Hypothalamus (tissue), 51 donors: ENCODE measurements at regions not wholly inside any gene's neighbourhood (a gene's known extent, or its start where the extent isn't known, plus 50 kb on each side); places are given as distances from the start of the nearest gene placed in this dataset.

ENCODE experiments used
- DNase-seq, 51 donors: peaks; one replicate each; lab custom pipeline; 2025; lab: John Stamatoyannopoulos, UW

DNA sequence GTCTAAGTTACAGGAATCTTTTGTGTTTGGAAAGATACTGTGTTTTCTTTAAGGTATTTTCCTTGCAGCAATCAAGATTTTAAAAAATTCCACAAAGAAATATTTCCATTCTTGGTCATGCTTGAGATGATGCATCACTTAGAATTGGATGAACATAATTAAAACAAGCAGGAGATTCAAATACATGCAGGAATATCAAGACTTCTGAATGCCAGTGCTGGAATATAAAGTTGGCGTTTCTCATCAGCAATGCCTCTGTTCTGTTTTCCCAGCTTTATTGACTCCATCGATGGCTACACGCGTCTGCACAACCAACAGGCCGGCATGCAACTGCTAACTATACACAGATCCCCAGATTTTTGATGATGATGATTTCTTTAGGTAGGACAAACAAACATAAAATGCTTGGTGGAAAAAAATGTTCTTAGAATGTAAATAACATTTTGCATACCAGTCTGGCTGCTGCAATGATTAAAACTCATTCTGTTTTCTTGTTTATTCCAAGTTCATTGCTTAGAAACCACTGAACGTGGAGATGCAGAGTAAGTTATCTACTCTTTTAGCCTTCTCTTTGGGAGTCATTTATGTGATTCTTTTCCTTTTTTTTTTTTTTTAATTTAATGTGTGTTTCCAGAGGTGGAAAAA, 91.3 kb upstream of the FAM171A1 start:
- no peak for DNase-seq

DNA sequence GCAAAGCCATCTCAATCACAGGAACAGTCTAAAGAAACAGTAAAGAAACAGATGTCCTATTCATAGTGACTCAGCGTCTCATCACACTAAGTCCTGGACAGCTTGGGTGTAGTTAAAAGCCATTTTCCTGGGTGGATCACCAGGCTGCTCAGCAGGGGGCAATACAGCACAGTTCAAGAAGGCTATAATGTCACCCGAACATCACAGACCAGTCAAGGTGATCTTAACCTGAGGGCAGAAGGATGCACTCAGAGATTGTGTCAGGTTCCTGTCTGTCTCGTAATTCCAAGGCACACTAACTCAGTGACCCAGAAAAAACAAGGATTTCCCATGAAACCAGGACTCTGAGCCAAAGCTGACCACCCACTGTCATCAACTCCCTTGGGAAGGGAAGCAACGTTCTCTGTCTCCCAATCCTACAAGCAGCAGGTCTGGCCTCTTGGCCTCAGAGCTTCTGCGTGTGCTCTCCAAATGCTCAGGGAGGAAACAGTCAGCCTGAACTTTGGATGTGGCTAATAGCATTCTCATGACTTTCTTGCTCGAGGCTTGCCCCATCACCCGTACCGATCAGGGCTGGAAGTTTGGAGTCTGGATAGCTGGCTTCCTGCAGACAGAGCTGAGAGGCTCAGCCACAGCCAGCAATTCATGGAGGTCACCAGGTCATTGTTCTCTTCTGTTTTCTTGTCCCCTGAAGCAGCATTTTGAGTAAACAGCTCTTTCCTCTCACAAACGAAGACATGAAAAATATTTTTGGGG, 90.4 kb upstream of the FAM171A1 start:
- peak in 1 of 51 donors; percentile 1 for DNase-seq

DNA sequence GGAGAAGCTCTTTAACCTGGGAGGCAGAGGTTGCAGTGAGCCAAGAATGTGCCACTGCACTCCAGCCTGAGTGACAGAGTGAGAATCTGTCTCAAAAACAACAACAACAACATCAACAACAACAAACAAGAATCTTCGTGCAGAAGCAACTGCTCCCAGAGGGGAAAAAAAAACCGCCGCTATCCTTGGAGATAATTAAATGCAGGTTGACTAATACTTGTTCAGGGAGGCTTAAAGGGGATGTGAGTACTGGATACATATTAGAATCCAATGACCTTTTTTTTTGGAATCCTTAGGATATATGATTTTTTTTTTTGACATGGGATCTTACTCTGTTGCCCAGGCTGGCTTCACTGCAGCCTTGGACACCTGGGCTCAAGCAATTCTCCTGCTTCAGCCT, 89.6 kb upstream of the FAM171A1 start:
- DNase-seq = no peak

DNA sequence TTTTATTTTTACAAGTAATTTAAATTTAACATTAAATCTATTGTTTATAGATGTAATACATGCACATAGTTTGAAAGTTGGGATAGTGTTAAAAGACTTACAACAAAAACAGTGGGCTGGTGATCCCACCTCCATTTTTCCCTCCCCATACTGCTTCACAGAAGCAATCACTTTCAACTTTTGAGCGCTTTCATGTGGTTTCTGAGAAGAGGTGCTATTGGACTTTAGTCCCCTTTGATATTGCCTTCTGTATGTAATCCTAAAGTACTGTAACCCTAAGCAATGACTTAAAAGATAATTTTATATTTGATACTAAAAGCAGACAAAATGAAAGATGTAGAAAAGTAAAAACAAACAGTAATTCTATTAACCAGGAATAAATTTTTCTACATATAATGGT, 88.1 kb upstream of the FAM171A1 start:
- no peak for DNase-seq

DNA sequence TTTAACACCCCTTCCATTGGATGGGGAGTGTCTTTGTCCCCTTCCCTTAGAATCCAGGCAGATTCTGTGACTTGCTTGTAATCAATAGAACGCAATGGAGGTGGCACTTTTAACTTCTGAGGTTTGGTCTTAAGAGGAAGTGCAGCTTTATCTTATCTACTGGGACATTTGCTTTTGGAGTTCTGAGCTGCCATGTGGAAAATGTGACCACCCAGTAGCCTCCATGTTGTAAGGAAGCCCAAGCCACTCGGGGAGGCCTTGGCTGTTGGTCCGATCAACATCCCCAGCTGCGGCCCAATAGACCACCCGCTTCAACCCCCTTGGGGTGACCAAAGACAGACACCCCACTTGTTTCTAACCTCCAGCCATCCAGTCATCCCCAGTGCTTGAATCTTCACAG, 86.3 kb upstream of the FAM171A1 start:
- DNase-seq = no peak

DNA sequence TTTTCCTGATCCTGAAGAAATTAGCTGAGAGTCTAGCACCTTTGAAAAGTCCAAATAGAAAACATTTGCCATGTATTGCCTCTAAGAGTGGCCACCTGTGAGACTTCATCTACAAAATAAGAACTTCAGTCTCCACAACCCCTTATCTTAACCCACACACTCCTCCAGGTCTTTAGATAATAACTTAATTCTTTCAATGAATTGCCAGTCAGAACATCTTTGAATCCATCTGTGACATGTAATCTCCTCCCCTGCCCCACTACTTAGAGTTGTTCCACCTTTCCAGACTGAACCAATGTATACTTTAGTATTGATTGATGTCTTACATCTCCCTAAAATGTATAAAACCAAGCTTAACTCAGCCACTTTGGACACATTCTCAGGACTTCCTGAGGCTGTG, 84.4 kb upstream of the FAM171A1 start:
- no peak for DNase-seq

DNA sequence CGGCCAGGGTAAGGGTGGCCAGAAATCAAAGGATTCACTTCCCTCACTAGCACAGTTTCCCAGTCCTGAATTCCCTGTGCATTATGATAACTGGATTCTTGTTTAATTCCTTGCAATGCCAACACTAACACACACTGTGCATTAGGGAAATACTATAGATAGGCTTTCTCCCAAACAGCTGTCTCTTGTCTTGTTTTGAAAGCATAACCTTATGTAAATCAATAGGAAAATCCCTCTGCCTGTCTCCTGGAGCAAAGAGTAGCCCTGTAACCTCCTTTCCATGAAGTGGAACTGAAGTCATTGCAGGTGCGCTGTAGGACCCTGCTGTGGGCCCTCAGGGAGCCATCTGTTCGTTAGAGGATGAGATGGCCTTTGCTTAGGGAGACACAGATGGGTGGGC, 82.8 kb upstream of the FAM171A1 start:
- no peak for DNase-seq

DNA sequence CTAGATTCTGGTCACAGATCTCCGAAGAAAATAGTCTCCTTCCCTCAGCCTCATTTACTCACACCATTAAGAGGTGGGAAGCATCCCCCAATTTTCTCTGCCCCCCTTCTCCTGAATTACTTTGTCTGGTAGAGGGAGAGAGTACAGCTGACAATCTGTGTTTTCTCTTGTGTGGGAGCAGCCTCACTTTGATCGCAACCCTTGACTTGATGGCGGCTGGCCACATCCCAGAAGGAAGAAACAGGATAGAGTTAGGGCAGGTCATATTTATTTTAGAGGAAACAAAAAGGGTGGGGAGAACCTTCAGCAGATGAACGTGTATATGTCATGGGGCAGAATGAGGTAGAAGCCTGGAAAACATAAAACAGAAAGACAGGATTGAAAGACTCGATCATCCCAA, 82.4 kb upstream of the FAM171A1 start:
- DNase-seq = no peak

DNA sequence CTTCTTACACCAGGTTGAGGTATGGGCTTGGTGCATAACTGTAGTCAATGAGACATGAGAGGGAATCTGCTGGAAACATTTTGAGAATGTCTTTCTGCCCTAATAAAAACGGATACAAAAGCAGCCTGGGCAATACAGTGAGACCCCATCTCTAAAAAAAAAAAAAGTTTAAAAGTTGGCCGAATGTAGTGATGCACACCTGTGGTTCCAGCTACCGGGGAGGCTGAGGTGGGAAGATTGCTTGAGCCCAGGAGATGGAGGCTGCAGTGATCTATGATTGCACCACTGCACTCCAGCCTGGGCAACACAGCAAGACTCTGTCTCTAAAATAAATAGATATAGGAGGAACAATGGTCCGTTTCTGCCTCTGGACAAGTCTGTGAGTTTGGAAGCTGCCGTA, 81.5 kb upstream of the FAM171A1 start:
- DNase-seq = no peak

DNA sequence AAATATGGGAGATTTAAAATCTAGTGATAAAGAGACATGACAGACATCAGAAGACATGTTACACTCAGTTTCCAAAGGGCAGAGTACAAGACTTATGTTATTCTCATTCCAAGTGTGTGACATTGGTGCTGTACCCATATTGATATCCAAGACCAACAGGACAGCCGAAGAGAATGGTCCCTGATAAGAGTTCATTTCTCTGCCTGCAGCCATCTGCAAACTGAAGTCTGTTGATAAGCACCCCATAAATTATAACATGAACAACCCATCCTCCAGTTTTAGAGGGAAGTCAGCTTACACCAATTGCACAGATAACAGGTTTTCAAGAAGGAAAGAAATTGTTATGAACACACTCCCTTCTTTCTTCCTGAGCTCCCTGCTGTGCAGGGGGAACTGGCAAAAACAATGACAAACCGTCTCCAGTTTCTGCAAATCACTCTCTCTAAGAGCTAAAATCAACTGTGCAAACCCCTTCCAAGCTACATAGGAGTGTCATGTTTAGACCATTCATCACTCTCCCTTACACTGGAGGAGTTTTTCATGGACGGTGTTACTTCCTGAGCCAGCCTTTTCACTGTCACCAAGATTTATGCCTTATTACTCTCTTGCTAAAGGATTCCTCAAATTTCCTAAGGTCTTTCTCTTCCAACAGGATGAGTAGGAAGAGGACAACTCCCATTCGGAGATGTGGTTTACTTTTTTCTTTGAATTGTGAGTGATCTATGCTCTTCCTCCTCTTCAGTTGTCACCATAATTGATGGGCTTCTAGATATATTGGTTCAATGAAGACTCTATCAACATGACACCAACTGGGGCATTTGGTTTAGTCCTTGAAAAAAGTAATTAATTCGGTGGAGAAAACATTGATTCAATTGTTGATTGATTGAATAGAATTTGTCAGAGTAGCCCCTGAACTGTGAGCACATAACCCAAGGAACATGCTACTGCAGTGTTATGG, 80.3 kb upstream of the FAM171A1 start:
- DNase-seq = no peak

DNA sequence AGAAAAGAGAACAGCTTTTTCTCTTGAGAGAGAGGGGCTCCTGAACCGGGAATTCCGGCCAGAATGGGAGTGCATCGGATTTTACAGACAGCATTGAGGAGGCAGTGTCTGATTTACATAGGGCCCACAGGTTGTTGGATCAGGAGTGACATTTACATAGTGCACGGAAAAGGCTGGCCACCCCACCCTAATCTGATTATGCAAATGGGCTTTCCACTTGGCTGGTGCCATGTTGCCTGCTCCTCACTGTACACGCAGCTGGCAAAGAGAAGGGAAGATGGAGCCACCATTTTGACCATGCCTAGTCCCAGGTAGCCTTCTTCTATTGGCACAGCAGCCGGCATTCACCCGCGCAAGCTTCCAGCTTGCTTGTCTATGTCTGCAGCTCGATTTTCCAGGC, 77.5 kb upstream of the FAM171A1 start:
- DNase-seq = no peak

DNA sequence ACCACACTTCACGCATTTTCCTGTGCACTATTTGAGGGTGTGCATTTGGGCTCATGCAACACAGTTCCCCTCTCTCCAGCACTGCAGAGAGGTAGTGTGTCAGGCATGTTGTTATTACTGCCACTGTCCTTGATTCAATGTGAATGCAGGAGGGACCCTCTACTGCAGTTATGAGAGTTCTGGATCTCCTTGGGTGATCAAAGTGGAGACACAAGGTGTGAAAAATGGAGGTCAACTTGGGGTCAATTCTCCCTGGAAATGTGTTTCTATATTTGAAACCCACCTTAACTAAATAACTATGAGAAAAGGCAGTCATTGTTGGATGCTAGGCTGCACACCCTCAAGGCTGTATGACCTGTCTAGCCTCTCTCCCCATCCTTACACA, 73.9 kb upstream of the FAM171A1 start:
- no peak for DNase-seq

DNA sequence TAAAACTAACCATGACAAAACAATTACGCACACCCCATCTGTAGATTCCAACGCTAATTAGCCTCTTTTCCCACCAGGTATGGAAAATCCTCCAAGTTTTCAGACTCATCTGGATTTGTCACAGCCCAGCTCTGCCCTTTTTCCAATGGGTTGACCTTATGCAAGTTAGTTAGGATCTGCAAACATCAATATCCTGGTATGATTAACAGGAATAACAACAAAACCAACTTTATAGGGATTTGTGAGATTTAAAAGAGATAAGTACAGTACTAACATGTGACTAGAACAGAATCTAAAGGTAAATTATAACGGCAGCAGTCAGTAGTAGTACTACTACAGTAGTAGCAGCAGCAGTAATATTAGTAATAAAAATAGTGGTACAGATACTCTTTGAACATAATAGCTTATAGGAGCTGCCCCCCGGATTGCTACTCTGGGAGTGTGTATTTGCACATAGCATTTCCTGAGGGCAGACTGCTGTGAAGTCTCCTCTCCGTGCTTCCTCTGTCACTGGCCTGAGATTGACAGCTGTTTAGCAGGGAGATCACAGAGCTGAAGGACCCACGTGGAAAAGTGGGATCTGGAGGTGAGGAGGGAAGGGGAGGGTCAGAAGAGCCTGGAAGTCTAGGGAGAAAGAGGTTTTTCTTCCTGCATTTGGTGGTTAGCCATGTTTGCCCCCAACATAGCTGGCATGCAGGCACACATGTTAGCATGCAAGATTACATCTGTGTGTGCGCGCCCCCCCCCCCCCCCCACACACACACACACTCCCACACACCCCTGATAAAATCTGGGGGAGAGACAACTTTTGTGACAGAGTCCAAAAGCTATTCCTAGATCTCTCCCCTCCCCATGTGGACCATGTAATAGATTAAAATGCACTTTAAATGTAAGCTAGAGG, 73.3 kb upstream of the FAM171A1 start:
- no peak for DNase-seq

DNA sequence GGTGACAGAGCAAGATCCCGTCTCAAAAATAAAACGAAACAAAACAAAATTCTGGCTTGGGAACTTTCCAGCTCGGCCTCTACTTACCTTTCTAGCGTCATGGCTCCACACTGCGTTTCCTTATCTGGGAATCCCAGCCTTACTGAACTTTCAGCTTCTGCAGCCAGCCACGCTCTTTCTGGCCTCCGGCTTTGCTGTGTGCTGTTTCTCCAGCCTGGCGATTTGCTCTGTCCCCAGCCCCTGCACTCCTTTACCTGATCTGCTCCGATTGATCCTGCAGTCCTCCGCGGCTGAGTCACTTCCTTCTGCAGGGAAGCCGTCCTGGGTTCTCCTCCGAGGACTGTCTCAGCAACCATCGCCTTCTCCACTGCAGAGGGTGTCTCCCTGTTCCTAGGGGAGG, 71.0 kb upstream of the FAM171A1 start:
- no peak for DNase-seq

DNA sequence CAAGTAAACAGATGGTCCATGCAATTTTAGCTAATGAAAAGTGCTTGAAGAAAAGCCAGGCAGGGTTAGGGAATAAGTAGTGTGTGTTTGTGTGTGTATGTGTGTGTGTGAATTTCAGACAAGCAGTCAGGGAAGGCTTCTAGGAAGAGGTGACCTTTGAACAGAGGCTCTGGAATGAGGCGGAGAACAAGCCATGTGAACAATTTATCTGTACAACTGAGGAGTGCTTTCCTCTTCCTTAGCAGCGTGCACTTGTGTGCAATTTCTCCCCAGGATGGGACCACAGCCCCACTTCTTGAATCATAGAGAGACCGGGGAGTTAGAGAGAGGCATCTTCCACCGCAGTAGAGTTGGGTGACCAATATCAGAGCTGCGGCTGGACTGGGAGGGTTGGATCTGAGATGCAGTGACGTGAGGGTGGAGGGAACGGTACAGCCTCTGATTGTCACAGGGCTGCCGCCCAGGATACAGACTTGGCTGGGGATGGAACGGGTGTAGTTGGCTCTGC, 69.2 kb upstream of the FAM171A1 start:
- no peak for DNase-seq

DNA sequence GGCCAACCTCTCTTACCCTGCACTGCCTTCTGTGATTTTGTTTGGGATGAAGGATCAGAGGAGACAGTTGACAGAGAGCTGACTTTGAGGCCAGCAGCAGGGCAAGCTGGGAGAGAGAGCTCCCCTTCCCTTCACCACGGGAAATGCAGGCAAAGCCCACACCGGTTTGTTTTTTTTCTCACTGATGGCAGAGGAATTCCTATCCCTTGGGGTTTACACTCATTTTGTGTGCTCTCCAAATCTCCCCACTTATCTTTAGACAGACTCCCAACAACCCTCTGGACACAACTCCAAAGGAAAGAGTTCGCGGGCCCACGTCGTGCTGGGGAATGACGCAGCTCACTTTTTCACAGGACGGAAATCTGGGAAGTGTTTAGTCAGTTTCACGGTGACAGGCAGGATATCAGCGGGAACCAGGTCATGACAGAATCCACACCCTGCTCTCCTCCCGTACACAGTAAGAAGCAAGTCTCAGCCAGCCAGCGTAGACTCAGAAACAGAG, 68.3 kb upstream of the FAM171A1 start:
- DNase-seq = no peak

DNA sequence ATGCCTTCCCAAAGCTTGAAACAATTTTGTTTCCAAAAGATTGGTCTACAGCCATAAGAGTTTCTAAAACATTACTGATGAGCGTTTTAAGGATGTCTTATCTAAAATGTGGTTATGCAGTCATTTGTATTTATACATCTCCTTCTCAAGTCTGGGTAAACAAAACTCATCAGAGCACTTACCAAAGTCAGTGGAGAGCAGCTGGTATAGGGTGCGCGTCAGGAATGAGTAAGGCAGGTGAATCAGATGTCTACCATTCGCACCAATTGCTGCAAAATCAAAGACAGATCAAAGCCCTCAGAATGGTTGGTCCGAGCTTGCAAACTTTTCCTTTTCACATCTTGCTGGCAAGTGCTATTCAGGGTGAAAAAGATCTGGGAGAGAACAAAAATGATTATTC, 65.6 kb upstream of the FAM171A1 start:
- no peak for DNase-seq

DNA sequence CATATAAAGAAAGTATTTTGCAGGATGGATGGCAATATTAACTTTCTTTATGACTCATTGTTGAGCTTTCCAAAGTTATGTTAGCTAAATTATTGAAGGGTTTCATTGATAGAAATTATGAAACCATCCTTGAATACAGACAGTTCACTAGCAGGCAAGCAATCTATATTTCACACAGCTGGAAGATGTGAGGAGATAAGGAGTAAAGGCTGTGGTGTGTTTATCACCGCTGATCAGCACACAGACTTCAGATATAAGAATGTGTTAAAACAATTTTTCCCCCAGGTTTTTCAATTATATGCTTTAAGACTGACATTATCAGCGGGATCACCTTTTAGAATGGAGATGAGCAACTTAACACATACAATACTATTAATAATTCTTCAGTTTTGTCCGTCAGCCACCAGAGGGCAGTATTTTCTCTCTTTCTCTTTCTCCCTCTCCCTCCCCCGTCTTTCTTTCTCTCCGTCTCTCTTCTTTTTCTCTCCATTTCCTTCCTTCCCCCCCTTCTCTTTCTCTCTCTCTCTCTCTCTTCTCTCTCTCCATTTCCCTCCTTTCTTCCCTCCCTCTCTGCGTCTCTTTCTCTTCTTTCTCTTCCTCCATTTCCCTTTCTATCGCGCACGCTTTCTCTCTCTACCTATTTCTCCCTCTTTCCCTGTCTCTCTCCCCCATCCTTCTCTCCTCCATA, 62.9 kb upstream of the FAM171A1 start:
- peak in 10 of 51 donors; percentile 1 to 51 (median 11) for DNase-seq

DNA sequence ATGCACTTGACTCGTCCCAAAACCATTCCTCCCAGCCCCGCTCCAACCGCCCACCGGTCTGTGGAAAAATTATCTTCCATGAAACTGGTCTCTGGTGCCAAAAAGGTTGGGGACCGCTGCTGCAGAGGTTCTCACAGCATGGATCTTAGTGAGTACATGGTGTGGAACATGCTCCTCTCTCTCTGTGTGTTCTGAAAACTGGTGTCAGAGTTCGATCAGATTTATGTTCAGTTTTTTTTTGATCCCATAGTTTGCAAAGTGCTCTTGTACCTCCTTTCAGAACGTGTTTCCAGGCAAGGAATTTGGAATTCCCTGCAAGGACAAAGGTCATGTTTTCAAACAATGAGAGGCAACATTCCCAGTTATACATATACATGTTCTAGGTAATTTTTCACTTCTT, 61.2 kb upstream of the FAM171A1 start:
- DNase-seq = no peak
